Esophagus squamous epithelium (tissue), 4 donors: ENCODE measurements at regions not wholly inside any gene's neighbourhood (a gene's known extent, or its start where the extent isn't known, plus 50 kb on each side); places are given as distances from the start of the nearest gene placed in this dataset.
"Not testable (repeated sequence)": the region's sequence is repeated elsewhere in the genome, so short reads cannot be mapped to it uniquely, and the experiment has no call there.

Source experiments
- POLR2A ChIP-seq, 4 donors: fragments of 450-650 bp; IDR thresholded peaks; one replicate each; pipeline ENCODE4 v1.6.1; 2017; ENCODE audit warnings: antibody characterized with exemption in 4 of 4, mild to moderate bottlenecking in 4 of 4, moderate library complexity in 3 of 4
- TF ChIP-seq, protein P1 (sequence below), 6 experiments: fragments of 450-650 bp in 4 of 6; fragments of 200-600 bp in 2 of 6; sonication (generic) in 2 of 6; IDR thresholded peaks; one replicate each; pipeline ENCODE4 v1.5.1; 2016 to 2019; ENCODE audit warnings: antibody characterized with exemption in 6 of 6, mild to moderate bottlenecking in 4 of 6, moderate library complexity in 4 of 6

- TF ChIP-seq, protein P1, sequence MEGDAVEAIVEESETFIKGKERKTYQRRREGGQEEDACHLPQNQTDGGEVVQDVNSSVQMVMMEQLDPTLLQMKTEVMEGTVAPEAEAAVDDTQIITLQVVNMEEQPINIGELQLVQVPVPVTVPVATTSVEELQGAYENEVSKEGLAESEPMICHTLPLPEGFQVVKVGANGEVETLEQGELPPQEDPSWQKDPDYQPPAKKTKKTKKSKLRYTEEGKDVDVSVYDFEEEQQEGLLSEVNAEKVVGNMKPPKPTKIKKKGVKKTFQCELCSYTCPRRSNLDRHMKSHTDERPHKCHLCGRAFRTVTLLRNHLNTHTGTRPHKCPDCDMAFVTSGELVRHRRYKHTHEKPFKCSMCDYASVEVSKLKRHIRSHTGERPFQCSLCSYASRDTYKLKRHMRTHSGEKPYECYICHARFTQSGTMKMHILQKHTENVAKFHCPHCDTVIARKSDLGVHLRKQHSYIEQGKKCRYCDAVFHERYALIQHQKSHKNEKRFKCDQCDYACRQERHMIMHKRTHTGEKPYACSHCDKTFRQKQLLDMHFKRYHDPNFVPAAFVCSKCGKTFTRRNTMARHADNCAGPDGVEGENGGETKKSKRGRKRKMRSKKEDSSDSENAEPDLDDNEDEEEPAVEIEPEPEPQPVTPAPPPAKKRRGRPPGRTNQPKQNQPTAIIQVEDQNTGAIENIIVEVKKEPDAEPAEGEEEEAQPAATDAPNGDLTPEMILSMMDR (IDR thresholded peaks at IDR 0.05): not testable (repeated sequence)
- TF ChIP-seq POLR2A (IDR thresholded peaks at IDR 0.05): not testable (repeated sequence)
Measured at GRCh38 chrX:121381915-121382314, 334.5 kb downstream of the GLUD2 start.
